Adipocyte (in vitro differentiated cells): ENCODE measurements at regions not wholly inside any gene's neighbourhood (a gene's known extent, or its start where the extent isn't known, plus 50 kb on each side); places are given as distances from the start of the nearest gene placed in this dataset.
"Not testable (repeated sequence)": the region's sequence is repeated elsewhere in the genome, so short reads cannot be mapped to it uniquely, and the experiment has no call there.

Source experiments
- DNase-seq: peaks from one replicate; pipeline ENCODE4 v3.0.0-alpha.2; 2015; ENCODE audit warnings: low read depth
- H3K27me3 ChIP-seq: replicated peaks from 2 replicates; pipeline ENCODE4 v1.7.0; 2013; ENCODE audit warnings: mild to moderate bottlenecking, low read length, moderate library complexity; ENCODE audit not compliant: control insufficient read depth, insufficient read depth
- H3K36me3 ChIP-seq: 2 replicates; pipeline ENCODE4 v1.7.0; 2013; ENCODE audit warnings: low read length, mild to moderate bottlenecking, moderate library complexity; ENCODE audit not compliant: control insufficient read depth, insufficient read depth, severe bottlenecking
- H3K4me1 ChIP-seq: 2 replicates; pipeline ENCODE4 v1.7.0; 2013; ENCODE audit warnings: mild to moderate bottlenecking, low read length, moderate library complexity; ENCODE audit not compliant: control insufficient read depth, insufficient read depth
- H3K4me3 ChIP-seq: 2 replicates; pipeline ENCODE4 v1.7.0; 2013; ENCODE audit warnings: mild to moderate bottlenecking, low read length, moderate library complexity
- H3K9ac ChIP-seq: 2 replicates; pipeline ENCODE4 v1.7.0; 2013; ENCODE audit warnings: mild to moderate bottlenecking, low read length, moderate library complexity
- H3K9me3 ChIP-seq: 2 replicates; pipeline ENCODE4 v1.7.0; 2013; ENCODE audit warnings: mild to moderate bottlenecking, low read length, moderate library complexity; ENCODE audit not compliant: control insufficient read depth

- DNase-seq, H3K4me3 ChIP-seq, H3K9ac ChIP-seq, H3K27me3 ChIP-seq, H3K9me3 ChIP-seq, H3K36me3 ChIP-seq: not testable (repeated sequence)
- H3K4me1 ChIP-seq, result peaks cover 17% of the 10 kb centered on the region
These were observed 338.8 kb upstream of the NDST4 start for GRCh38 chr4:115452229-115452628.

- Histone ChIP-seq H3K4me1 (no peaks in the 10 kb centered on the region), H3K9ac (no peak overlapping the region), H3K36me3 (no peaks in the 10 kb centered on the region), H3K9me3 (peaks cover 6% of the 10 kb centered on the region), H3K4me3 (no peak overlapping the region), H3K27me3 (no peaks in the 10 kb centered on the region)
- no peak for DNase-seq
These were observed 324.3 kb upstream of the NDST4 start for GRCh38 chr4:115437739-115438138.

GRCh38 chr4:115433491-115433890 is 320.1 kb upstream of the NDST4 start:
- H3K4me3 ChIP-seq, result no peak overlapping the region
- H3K27me3 ChIP-seq, result no peaks in the 10 kb centered on the region
- H3K4me1 ChIP-seq, result no peaks in the 10 kb centered on the region
- H3K9ac ChIP-seq, result no peak overlapping the region
- DNase-seq, result no peak
- no peaks in the 10 kb centered on the region for H3K36me3 ChIP-seq
- no peaks in the 10 kb centered on the region for H3K9me3 ChIP-seq

GRCh38 chr4:115430024-115430423 is 316.6 kb upstream of the NDST4 start:
- DNase-seq, result no peak
- Histone ChIP-seq H3K27me3 (no peaks in the 10 kb centered on the region), H3K4me1 (no peaks in the 10 kb centered on the region), H3K9me3 (no peaks in the 10 kb centered on the region), H3K4me3 (no peak overlapping the region), H3K9ac (no peak overlapping the region), H3K36me3 (no peaks in the 10 kb centered on the region)

GRCh38 chr4:115428455-115428854 is 315.0 kb upstream of the NDST4 start:
- Histone ChIP-seq H3K27me3 (no peaks in the 10 kb centered on the region), H3K9ac (no peak overlapping the region), H3K4me1 (no peaks in the 10 kb centered on the region), H3K36me3 (no peaks in the 10 kb centered on the region), H3K4me3 (no peak overlapping the region), H3K9me3 (no peaks in the 10 kb centered on the region)
- no peak for DNase-seq

GRCh38 chr4:115424852-115425251 is 311.4 kb upstream of the NDST4 start:
- H3K9me3 ChIP-seq, result peaks cover 7% of the 10 kb centered on the region
- H3K9ac ChIP-seq, result no peak overlapping the region
- no peak for DNase-seq
- no peaks in the 10 kb centered on the region for H3K27me3 ChIP-seq
- no peaks in the 10 kb centered on the region for H3K36me3 ChIP-seq
- no peaks in the 10 kb centered on the region for H3K4me1 ChIP-seq
- H3K4me3 ChIP-seq, result no peak overlapping the region

GRCh38 chr4:115418635-115419396 is 305.4 kb upstream of the NDST4 start:
- H3K27me3 ChIP-seq, result no peaks in the 10 kb centered on the region
- H3K9me3 ChIP-seq, result peaks cover 7% of the 10 kb centered on the region
- no peak for DNase-seq
- H3K4me1 ChIP-seq, result no peaks in the 10 kb centered on the region
- no peak overlapping the region for H3K9ac ChIP-seq
- no peak overlapping the region for H3K4me3 ChIP-seq
- no peaks in the 10 kb centered on the region for H3K36me3 ChIP-seq

GRCh38 chr4:115396034-115396433 is 282.6 kb upstream of the NDST4 start:
- H3K4me1 ChIP-seq, result peaks cover 6% of the 10 kb centered on the region
- no peak overlapping the region for H3K4me3 ChIP-seq
- H3K9ac ChIP-seq, result no peak overlapping the region
- peaks cover 13% of the 10 kb centered on the region for H3K9me3 ChIP-seq
- H3K36me3 ChIP-seq, result no peaks in the 10 kb centered on the region
- DNase-seq, result no peak
- H3K27me3 ChIP-seq, result no peaks in the 10 kb centered on the region

- Histone ChIP-seq H3K9me3 (no peaks in the 10 kb centered on the region), H3K9ac (no peak overlapping the region), H3K27me3 (no peaks in the 10 kb centered on the region), H3K4me1 (no peaks in the 10 kb centered on the region), H3K36me3 (no peaks in the 10 kb centered on the region), H3K4me3 (no peak overlapping the region)
- no peak for DNase-seq
These were observed 263.4 kb upstream of the NDST4 start for GRCh38 chr4:115376866-115377265.

- no peak overlapping the region for H3K9ac ChIP-seq
- H3K4me3 ChIP-seq, result no peak overlapping the region
These were observed 261.2 kb upstream of the NDST4 start for GRCh38 chr4:115374621-115375020.

GRCh38 chr4:115370490-115370889 is 257.1 kb upstream of the NDST4 start:
- Histone ChIP-seq H3K9me3 (peaks cover 5% of the 10 kb centered on the region), H3K36me3 (no peaks in the 10 kb centered on the region), H3K4me3 (peak overlapping the region; percentile 23), H3K9ac (peak overlapping the region; percentile 54), H3K27me3 (no peaks in the 10 kb centered on the region), H3K4me1 (peaks cover 24% of the 10 kb centered on the region)
- no peak for DNase-seq

More at GRCh38 chr4:115374621-115375020, 261.2 kb upstream of the NDST4 start:
- no peaks in the 10 kb centered on the region for H3K27me3 ChIP-seq
- no peak for DNase-seq
- H3K36me3 ChIP-seq, result no peaks in the 10 kb centered on the region
- H3K9me3 ChIP-seq, result no peaks in the 10 kb centered on the region
- H3K4me1 ChIP-seq, result peaks cover 11% of the 10 kb centered on the region

- Histone ChIP-seq H3K4me1 (peaks cover 24% of the 10 kb centered on the region), H3K27me3 (no peaks in the 10 kb centered on the region), H3K9me3 (peaks cover 5% of the 10 kb centered on the region), H3K4me3 (no peak overlapping the region), H3K36me3 (no peaks in the 10 kb centered on the region), H3K9ac (no peak overlapping the region)
- DNase-seq, result no peak
These were observed 256.6 kb upstream of the NDST4 start for GRCh38 chr4:115370012-115370411.
